ENCODE measurements at regions not wholly inside any gene's neighbourhood (a gene's known extent, or its start where the extent isn't known, plus 50 kb on each side); places are given as distances from the start of the nearest gene placed in this dataset.

GRCh38 chrX:115952417-115953092 is 218.0 kb upstream of the AGTR2 start:
- TF ChIP-seq CTCF (IDR thresholded peaks at IDR 0.05) (no peak), EP300 (IDR thresholded peaks at IDR 0.05) (no peak), POLR2A (IDR thresholded peaks at IDR 0.05) (no peak)

Measured in sigmoid colon (tissue), 4 donors.